ENCODE measurements at regions not wholly inside any gene's neighbourhood (a gene's known extent, or its start where the extent isn't known, plus 50 kb on each side); places are given as distances from the start of the nearest gene placed in this dataset.

- no peak for TF ChIP-seq CTCF (conservative IDR thresholded peaks at IDR 0.05; ENCODE audit: low read depth, low read length)
- no peak for TF ChIP-seq EZH2 (IDR thresholded peaks at IDR 0.05; ENCODE audit: borderline replicate concordance, low read depth, low read length, poor library complexity, severe bottlenecking)
Observed at GRCh38 chr14:86770186-86770585, 1222.8 kb downstream of the GALC start.
